ENCODE measurements at regions not wholly inside any gene's neighbourhood (a gene's known extent, or its start where the extent isn't known, plus 50 kb on each side); places are given as distances from the start of the nearest gene placed in this dataset.

DNA sequence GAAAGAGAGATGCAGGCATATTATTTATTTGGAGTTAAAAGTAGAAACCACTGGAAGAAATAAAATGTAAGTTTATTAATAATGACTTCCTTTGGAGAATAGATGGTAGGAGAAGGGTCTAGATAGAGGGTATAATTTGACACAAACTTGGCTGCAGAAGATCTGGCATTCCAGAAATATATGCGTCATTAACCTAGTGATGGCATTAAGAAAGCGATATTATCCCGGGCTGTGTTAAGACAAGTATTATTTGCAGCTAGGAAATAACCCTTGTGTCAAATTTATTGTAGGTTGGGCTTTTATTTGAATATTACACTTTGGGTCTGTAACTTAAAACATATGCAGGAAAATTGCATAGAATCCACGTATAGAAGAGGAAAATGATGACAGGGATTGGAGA, 389.5 kb downstream of the MTX2 start:
- DNase-seq (ENCODE audit: extremely low read depth, insufficient read length) = no peak
- H3K4me3 ChIP-seq (replicated peaks; ENCODE audit: low read depth, low read length) = no peak overlapping the region
- TF ChIP-seq CTCF (IDR thresholded peaks at IDR 0.05; ENCODE audit: insufficient read depth, low read length, poor library complexity, severe bottlenecking) = no peak
- H3K27me3 ChIP-seq (replicated peaks; ENCODE audit: control insufficient read depth, insufficient read depth, low read length) = no peaks in the 10 kb centered on the region
- no peaks in the 10 kb centered on the region for H3K36me3 ChIP-seq (ENCODE audit: control insufficient read depth, insufficient read depth, low read length)

DNA sequence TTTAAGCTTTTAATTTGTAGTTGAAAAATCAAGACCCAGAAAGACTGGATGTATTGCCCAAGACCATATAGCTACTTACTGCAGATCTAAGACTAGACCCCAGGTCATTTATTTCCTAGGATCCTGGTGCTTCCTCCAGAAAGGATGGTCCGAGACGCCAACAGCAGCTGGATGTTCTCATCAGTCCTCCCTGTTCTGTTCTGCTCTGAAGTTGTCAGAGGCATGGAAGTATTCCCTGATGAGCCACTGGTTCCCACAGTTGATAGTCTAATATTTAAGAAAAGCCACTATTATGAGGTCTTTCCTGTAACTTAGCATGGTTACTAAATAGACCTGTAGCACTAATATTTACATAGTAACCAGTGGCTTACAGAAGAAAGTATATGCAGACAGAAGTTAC, 393.5 kb downstream of the MTX2 start:
- TF ChIP-seq CTCF (IDR thresholded peaks at IDR 0.05; ENCODE audit: insufficient read depth, low read length, poor library complexity, severe bottlenecking) = no peak
- H3K4me3 ChIP-seq (replicated peaks; ENCODE audit: low read depth, low read length) = no peak overlapping the region
- H3K27me3 ChIP-seq (replicated peaks; ENCODE audit: control insufficient read depth, insufficient read depth, low read length) = no peaks in the 10 kb centered on the region

DNA sequence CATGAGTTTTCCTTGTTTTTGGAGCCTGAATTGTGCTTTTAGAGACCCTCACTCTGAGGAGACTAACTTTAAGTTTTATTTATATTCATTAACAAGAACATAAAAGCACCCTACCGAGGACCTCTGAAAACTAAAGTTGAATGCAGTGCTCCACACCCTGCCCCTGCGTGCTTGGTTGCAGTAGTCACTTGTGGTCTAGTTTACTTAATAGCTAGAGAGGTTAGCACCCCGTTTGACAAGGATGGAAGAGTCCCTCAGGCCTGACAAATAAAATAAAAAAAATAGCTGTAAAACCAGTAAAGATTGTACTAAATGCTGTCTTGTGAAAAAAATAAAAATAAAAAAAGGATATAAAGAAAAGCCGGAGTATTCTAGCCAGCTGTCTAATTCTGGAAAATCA, 395.2 kb downstream of the MTX2 start:
- H3K4me3 ChIP-seq (replicated peaks; ENCODE audit: low read depth, low read length) = no peak overlapping the region
- no peak for TF ChIP-seq CTCF (IDR thresholded peaks at IDR 0.05; ENCODE audit: insufficient read depth, low read length, poor library complexity, severe bottlenecking)
- no peaks in the 10 kb centered on the region for H3K36me3 ChIP-seq (ENCODE audit: control insufficient read depth, insufficient read depth, low read length)
- no peaks in the 10 kb centered on the region for H3K27me3 ChIP-seq (replicated peaks; ENCODE audit: control insufficient read depth, insufficient read depth, low read length)
- DNase-seq (ENCODE audit: extremely low read depth, insufficient read length) = no peak

More for the DNA sequence above, 393.5 kb downstream of the MTX2 start:
- no peak for DNase-seq (ENCODE audit: extremely low read depth, insufficient read length)
- no peaks in the 10 kb centered on the region for H3K36me3 ChIP-seq (ENCODE audit: control insufficient read depth, insufficient read depth, low read length)

GRCh38 chr2:176665086-176665485, 395.8 kb downstream of the MTX2 start:
- no peaks in the 10 kb centered on the region for H3K27me3 ChIP-seq (replicated peaks; ENCODE audit: control insufficient read depth, insufficient read depth, low read length)
- no peak for TF ChIP-seq CTCF (IDR thresholded peaks at IDR 0.05; ENCODE audit: insufficient read depth, low read length, poor library complexity, severe bottlenecking)
- no peak for DNase-seq (ENCODE audit: extremely low read depth, insufficient read length)
- no peak overlapping the region for H3K4me3 ChIP-seq (replicated peaks; ENCODE audit: low read depth, low read length)
- no peaks in the 10 kb centered on the region for H3K36me3 ChIP-seq (ENCODE audit: control insufficient read depth, insufficient read depth, low read length)

DNA sequence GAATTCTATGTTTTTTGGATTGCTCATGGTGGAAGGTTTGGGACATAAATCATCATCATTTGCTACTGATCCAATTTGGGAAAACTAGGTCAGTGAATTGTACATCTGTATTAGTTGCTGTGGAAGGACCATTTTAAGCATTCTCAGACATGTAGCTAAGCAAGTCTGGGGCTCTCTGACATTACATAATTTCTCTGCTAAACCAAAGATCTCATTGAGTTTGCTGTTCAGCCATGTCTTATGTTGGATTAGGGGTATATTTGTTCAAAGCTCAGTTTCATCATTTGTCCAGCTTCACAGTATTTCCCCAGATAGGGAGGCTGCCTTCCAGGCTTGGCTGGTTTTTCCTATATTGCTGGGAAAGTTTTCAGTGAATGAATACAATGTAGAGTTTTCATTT, 399.7 kb downstream of the MTX2 start:
- no peak overlapping the region for H3K4me3 ChIP-seq (replicated peaks; ENCODE audit: low read depth, low read length)
- H3K27me3 ChIP-seq (replicated peaks; ENCODE audit: control insufficient read depth, insufficient read depth, low read length) = no peaks in the 10 kb centered on the region
- DNase-seq (ENCODE audit: extremely low read depth, insufficient read length) = no peak
- no peaks in the 10 kb centered on the region for H3K36me3 ChIP-seq (ENCODE audit: control insufficient read depth, insufficient read depth, low read length)
- TF ChIP-seq CTCF (IDR thresholded peaks at IDR 0.05; ENCODE audit: insufficient read depth, low read length, poor library complexity, severe bottlenecking) = no peak

All from GM06990 (cell line).